K562 (cell line): ENCODE measurements at regions not wholly inside any gene's neighbourhood (a gene's known extent, or its start where the extent isn't known, plus 50 kb on each side); places are given as distances from the start of the nearest gene placed in this dataset.

ENCODE experiments used
- ATAC-seq: fragments of 200-7000 bp; cut with Tn5 transposase; 3 replicates; pipeline ENCODE4 v1.9.1; 2020; ENCODE audit warnings: moderate library complexity
- BruUV-seq: library from RNA; stranded (reverse); fragments of 400-500 nt; replicated peaks from 2 replicates; lab custom pipeline; 2021; lab: Mats Ljungman, UMichigan
- CTCF ChIA-PET: fragments of 300-600 bp; formaldehyde crosslinking; extraction: SDS; loops from one replicate; lab custom pipeline; 2021; ENCODE audit warnings: low intra/inter-chr PET ratio; lab: Yijun Ruan, JAX
- POLR2A ChIA-PET: fragments of 300-600, 350-650 bp; sonication (Branson Sonifier 250); formaldehyde crosslinking; extraction: SDS; loops from one replicate; lab custom pipeline; 2021; ENCODE audit warnings: antibody characterized with exemption, inconsistent platforms; lab: Yijun Ruan, JAX
- DNase-seq, 4 experiments: peaks; one replicate each; pipeline versions ENCODE4 v3.0.0 to v3.0.0-alpha.2; 2011 to 2018; ENCODE audit warnings: low spot score in 3 of 4, mixed read lengths in 3 of 4; ENCODE audit errors: extremely low read depth in 1 of 4
- FAIRE-seq: peaks from 2 replicates; lab custom pipeline; 2011; peaks lifted over from hg19 to GRCh38; lab: Jason Lieb, UNC
- H2AFZ ChIP-seq: 2 replicates; pipeline ENCODE4 v1.6.0; 2011; ENCODE audit warnings: low read depth, low read length, control low read depth, inconsistent platforms
- H3K27ac ChIP-seq: fragments of 200-600 bp; 3 replicates; pipeline ENCODE4 v1.8.0; 2011; ENCODE audit warnings: low read depth, mild to moderate bottlenecking, control low read depth, inconsistent platforms, low read length, moderate library complexity, mixed read lengths; ENCODE audit errors: extremely low read depth
- H3K27me3 ChIP-seq, 2 experiments: fragments of 300-600 bp in 1 of 2; 2 replicates in 1 of 2; 3 replicates in 1 of 2; pipeline versions ENCODE4 v1.6.0 to v1.8.0; 2011; ENCODE audit warnings: inconsistent platforms in 2 of 2, low read length in 2 of 2, mild to moderate bottlenecking in 1 of 2, mixed read lengths in 1 of 2, moderate library complexity in 1 of 2; ENCODE audit not compliant: control insufficient read depth in 2 of 2, insufficient read depth in 2 of 2
- H3K36me3 ChIP-seq: fragments of 300-600 bp; 3 replicates; pipeline ENCODE4 v1.8.0; 2011; ENCODE audit warnings: mild to moderate bottlenecking, low read length, inconsistent platforms; ENCODE audit not compliant: control insufficient read depth, insufficient read depth
- H3K4me1 ChIP-seq, 2 experiments: fragments of 200-600 bp in 1 of 2; replicated peaks in 1 of 2; 2 replicates in 1 of 2; 3 replicates in 1 of 2; pipeline versions ENCODE4 v1.5.1 to v1.8.0; 2011; ENCODE audit warnings: inconsistent platforms in 2 of 2, low read length in 2 of 2, mild to moderate bottlenecking in 1 of 2, mixed read lengths in 1 of 2, moderate library complexity in 1 of 2; ENCODE audit not compliant: control insufficient read depth in 2 of 2, insufficient read depth in 2 of 2
- H3K4me2 ChIP-seq: 2 replicates; pipeline ENCODE4 v1.6.1; 2011; ENCODE audit warnings: low read length, control low read depth, inconsistent platforms, mixed read lengths; ENCODE audit not compliant: insufficient read depth
- H3K4me3 ChIP-seq: fragments of 200-600 bp; sonication (generic), shearing (Covaris generic); 2 replicates; pipeline ENCODE4 v1.5.1; 2016; ENCODE audit warnings: control low read depth, inconsistent platforms
- H3K79me2 ChIP-seq: fragments of 200-600 bp; 3 replicates; pipeline ENCODE4 v1.8.0; 2011; ENCODE audit warnings: low read length, inconsistent platforms; ENCODE audit not compliant: control insufficient read depth, insufficient read depth
- H3K9ac ChIP-seq, 2 experiments: 2 replicates each; pipeline versions ENCODE4 v1.6.0 to v1.6.1; 2011; ENCODE audit warnings: low read depth in 2 of 2, low read length in 2 of 2, control low read depth in 1 of 2, inconsistent platforms in 1 of 2, mild to moderate bottlenecking in 1 of 2, mixed read lengths in 1 of 2; ENCODE audit not compliant: insufficient read depth in 1 of 2
- H3K9me1 ChIP-seq: one replicate; pipeline ENCODE4 v1.6.0; 2011; ENCODE audit warnings: inconsistent platforms, mild to moderate bottlenecking, low read length, moderate library complexity; ENCODE audit not compliant: control insufficient read depth, insufficient read depth
- H3K9me3 ChIP-seq: replicated peaks from 2 replicates; pipeline ENCODE4 v1.5.1; 2011; ENCODE audit warnings: low read depth, low read length, inconsistent platforms; ENCODE audit not compliant: control insufficient read depth, insufficient read depth
- H4K20me1 ChIP-seq: replicated peaks from 2 replicates; pipeline ENCODE4 v1.6.1; 2011; ENCODE audit warnings: low read length, inconsistent platforms, mixed read lengths; ENCODE audit not compliant: control insufficient read depth, insufficient read depth
- BHLHE40 ChIP-seq: IDR thresholded peaks from 2 replicates; pipeline ENCODE4 v1.6.1; 2011; ENCODE audit warnings: low read length, improper control_type of control experiment
- CEBPG ChIP-seq, 3 experiments: fragments of 200-800 bp in 1 of 3; sonication (Bioruptor generic) in 1 of 3; sonication (generic) in 1 of 3; formaldehyde crosslinking in 1 of 3; IDR thresholded peaks in 2 of 3; conservative IDR thresholded peaks in 1 of 3; 2 replicates each; pipeline versions ENCODE4 v1.6.1 to v1.8.0; 2016 to 2022; ENCODE audit warnings: missing compliant biosample characterization in 2 of 3, missing genetic modification characterization in 2 of 3, mild to moderate bottlenecking in 1 of 3, missing genetic modification reagents in 1 of 3
- HNRNPUL1 ChIP-seq: fragments of 200-400 bp; formaldehyde crosslinking; IDR thresholded peaks from 2 replicates; pipeline ENCODE4 v1.6.1; 2017; ENCODE audit warnings: low read length
- ILF3 ChIP-seq: fragments of 450-650 bp; IDR thresholded peaks from 2 replicates; pipeline ENCODE4 v1.6.1; 2018; ENCODE audit warnings: antibody characterized with exemption, mild to moderate bottlenecking, moderate library complexity, borderline replicate concordance
- MAFG ChIP-seq: fragments of 450-650 bp; conservative IDR thresholded peaks from 2 replicates; pipeline ENCODE4 v1.6.1; 2016; ENCODE audit warnings: missing genetic modification characterization, missing compliant biosample characterization
- NFYB ChIP-seq: IDR thresholded peaks from 2 replicates; pipeline ENCODE4 v1.6.1; 2011; ENCODE audit warnings: mild to moderate bottlenecking, moderate library complexity; ENCODE audit not compliant: insufficient read length; ENCODE audit errors: extremely low read depth
- RBM22 ChIP-seq: fragments of 200-400 bp; formaldehyde crosslinking; IDR thresholded peaks from 2 replicates; pipeline ENCODE4 v1.6.1; 2018; ENCODE audit warnings: low read length, low read depth; ENCODE audit not compliant: poor library complexity, severe bottlenecking
- SMARCE1 ChIP-seq: fragments of 450-650 bp; IDR thresholded peaks from 2 replicates; pipeline ENCODE4 v1.7.1; 2016; ENCODE audit warnings: mild to moderate bottlenecking
- TEAD2 ChIP-seq: fragments of 450-650 bp; IDR thresholded peaks from 2 replicates; pipeline ENCODE4 v1.6.1; 2016; ENCODE audit warnings: missing genetic modification characterization, control low read depth, missing compliant biosample characterization
- ZNF197 ChIP-seq: fragments of 200-800 bp; sonication (Bioruptor generic); IDR thresholded peaks from 2 replicates; pipeline ENCODE4 v1.6.1; 2016; ENCODE audit warnings: low read depth, missing genetic modification characterization, missing compliant biosample characterization
- ZNF75A ChIP-seq: fragments of 450-650 bp; formaldehyde crosslinking; IDR thresholded peaks from 2 replicates; pipeline ENCODE4 v1.4.0; 2020; ENCODE audit warnings: mild to moderate bottlenecking
- ZSCAN32 ChIP-seq: fragments of 450-650 bp; formaldehyde crosslinking; IDR thresholded peaks from 2 replicates; pipeline ENCODE4 v1.4.0; 2020; ENCODE audit warnings: mild to moderate bottlenecking, moderate library complexity
- WGBS: fragments of 100-300 bp; shearing (Covaris generic); methylation state at CpG from one replicate; pipeline ENCODE4 v1.1.6; 2016; ENCODE audit warnings: low coverage, mixed read lengths; ENCODE audit not compliant: insufficient coverage; ENCODE audit errors: missing lambda C conversion rate; 5-methylcytosine and 5-hydroxymethylcytosine counted together
- in situ Hi-C: fragments of 300-500 bp; cut with MboI; formaldehyde crosslinking; loops from 4 replicates; pipeline ENCODE4 v1.15.0; 2018; ENCODE audit warnings: inconsistent platforms, mixed read lengths
- intact Hi-C: fragments of 100-400 bp; cut with micrococcal nuclease; formaldehyde crosslinking; loops from 2 replicates; pipeline ENCODE4 v1.14.2; 2022
- TF ChIP-seq, protein P1 (sequence below): fragments of 200-800 bp; sonication (Bioruptor generic); IDR thresholded peaks from 2 replicates; pipeline ENCODE4 v1.6.1; 2017; ENCODE audit warnings: missing genetic modification characterization, missing compliant biosample characterization
- TF ChIP-seq, protein P2 (sequence below): fragments of 450-650 bp; formaldehyde crosslinking; IDR thresholded peaks from 2 replicates; pipeline ENCODE4 v1.4.0; 2022; ENCODE audit warnings: missing genetic modification characterization
- TF ChIP-seq, protein P3 (sequence below): fragments of 250-450 bp; sonication (Bioruptor Pico); IDR thresholded peaks from 2 replicates; pipeline ENCODE4 v1.5.0; 2020; ENCODE audit warnings: mild to moderate bottlenecking, borderline replicate concordance
- TF ChIP-seq, protein P4 (sequence below): fragments of 250-450 bp; sonication (Bioruptor Pico); IDR thresholded peaks from 2 replicates; pipeline ENCODE4 v1.8.0; 2022; ENCODE audit warnings: moderate library complexity, mild to moderate bottlenecking, inconsistent platforms

DNA sequence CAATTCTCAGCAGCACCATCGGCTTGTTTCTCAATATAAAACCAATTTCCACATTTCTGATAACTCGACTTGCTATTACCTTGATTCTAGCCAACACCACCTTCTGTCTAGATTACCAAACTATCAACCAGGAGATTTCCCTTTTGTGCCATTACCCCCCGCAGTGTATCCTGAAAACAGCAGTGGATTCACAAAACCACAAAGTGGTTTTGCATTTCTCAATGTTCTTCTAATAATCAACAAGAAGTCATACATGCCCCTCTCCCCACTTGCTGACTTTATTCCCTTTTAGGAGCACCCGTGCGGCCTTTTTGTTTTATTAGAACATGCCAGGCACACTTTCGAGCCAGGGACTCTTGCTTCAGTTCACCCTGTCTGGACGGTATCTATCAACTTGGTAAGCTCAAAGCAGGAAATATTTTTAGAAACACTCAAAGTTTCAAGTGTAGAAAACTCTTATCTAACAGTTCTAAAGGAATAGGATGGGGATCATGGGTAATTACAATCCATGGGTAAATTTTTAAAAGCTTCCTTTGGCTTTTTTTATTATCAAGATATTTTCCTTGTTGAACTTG, 967.4 kb downstream of the EFNB2 start:
- Histone ChIP-seq H3K27me3 (no peaks in the 10 kb centered on the region), H3K9me1 (no peaks in the 10 kb centered on the region), H3K79me2 (no peaks in the 10 kb centered on the region), H4K20me1 (no peaks in the 10 kb centered on the region), H2AFZ (no peak overlapping the region), H3K4me1 (no peaks in the 10 kb centered on the region), H3K36me3 (no peaks in the 10 kb centered on the region), H3K27ac (no peak overlapping the region), H3K4me2 (no peak overlapping the region), H3K9ac (no peak overlapping the region), H3K9me3 (no peaks in the 10 kb centered on the region), H3K4me3 (no peak overlapping the region)
- no peak for FAIRE-seq
- POLR2A ChIA-PET = no interaction called here
- DNase-seq = no peak
- BruUV-seq = no TSS peak
- in situ Hi-C loops (no loop called here), intact Hi-C loops (no loop called here)
- ATAC-seq = no peak
- WGBS = 1% methylated on average over 7 of the region's 7 CpGs
- CTCF ChIA-PET = no interaction called here
- TF ChIP-seq, protein P1, sequence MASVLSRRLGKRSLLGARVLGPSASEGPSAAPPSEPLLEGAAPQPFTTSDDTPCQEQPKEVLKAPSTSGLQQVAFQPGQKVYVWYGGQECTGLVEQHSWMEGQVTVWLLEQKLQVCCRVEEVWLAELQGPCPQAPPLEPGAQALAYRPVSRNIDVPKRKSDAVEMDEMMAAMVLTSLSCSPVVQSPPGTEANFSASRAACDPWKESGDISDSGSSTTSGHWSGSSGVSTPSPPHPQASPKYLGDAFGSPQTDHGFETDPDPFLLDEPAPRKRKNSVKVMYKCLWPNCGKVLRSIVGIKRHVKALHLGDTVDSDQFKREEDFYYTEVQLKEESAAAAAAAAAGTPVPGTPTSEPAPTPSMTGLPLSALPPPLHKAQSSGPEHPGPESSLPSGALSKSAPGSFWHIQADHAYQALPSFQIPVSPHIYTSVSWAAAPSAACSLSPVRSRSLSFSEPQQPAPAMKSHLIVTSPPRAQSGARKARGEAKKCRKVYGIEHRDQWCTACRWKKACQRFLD (CRISPR knock-in tag) = no peak
- TF ChIP-seq SMARCE1 = no peak
- no peak for TF ChIP-seq TEAD2 (tag)
- TF ChIP-seq ZSCAN32 (CRISPR knock-in tag) = no peak
- TF ChIP-seq HNRNPUL1 = no peak
- TF ChIP-seq, protein P2, sequence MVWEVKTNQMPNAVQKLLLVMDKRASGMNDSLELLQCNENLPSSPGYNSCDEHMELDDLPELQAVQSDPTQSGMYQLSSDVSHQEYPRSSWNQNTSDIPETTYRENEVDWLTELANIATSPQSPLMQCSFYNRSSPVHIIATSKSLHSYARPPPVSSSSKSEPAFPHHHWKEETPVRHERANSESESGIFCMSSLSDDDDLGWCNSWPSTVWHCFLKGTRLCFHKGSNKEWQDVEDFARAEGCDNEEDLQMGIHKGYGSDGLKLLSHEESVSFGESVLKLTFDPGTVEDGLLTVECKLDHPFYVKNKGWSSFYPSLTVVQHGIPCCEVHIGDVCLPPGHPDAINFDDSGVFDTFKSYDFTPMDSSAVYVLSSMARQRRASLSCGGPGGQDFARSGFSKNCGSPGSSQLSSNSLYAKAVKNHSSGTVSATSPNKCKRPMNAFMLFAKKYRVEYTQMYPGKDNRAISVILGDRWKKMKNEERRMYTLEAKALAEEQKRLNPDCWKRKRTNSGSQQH (CRISPR knock-in tag) = no peak
- TF ChIP-seq RBM22 = no peak
- TF ChIP-seq MAFG = no peak
- no peak for TF ChIP-seq ILF3
- TF ChIP-seq, protein P3, sequence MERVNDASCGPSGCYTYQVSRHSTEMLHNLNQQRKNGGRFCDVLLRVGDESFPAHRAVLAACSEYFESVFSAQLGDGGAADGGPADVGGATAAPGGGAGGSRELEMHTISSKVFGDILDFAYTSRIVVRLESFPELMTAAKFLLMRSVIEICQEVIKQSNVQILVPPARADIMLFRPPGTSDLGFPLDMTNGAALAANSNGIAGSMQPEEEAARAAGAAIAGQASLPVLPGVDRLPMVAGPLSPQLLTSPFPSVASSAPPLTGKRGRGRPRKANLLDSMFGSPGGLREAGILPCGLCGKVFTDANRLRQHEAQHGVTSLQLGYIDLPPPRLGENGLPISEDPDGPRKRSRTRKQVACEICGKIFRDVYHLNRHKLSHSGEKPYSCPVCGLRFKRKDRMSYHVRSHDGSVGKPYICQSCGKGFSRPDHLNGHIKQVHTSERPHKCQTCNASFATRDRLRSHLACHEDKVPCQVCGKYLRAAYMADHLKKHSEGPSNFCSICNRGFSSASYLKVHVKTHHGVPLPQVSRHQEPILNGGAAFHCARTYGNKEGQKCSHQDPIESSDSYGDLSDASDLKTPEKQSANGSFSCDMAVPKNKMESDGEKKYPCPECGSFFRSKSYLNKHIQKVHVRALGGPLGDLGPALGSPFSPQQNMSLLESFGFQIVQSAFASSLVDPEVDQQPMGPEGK (CRISPR knock-in tag) = no peak
- no peak for TF ChIP-seq NFYB
- TF ChIP-seq, protein P4, sequence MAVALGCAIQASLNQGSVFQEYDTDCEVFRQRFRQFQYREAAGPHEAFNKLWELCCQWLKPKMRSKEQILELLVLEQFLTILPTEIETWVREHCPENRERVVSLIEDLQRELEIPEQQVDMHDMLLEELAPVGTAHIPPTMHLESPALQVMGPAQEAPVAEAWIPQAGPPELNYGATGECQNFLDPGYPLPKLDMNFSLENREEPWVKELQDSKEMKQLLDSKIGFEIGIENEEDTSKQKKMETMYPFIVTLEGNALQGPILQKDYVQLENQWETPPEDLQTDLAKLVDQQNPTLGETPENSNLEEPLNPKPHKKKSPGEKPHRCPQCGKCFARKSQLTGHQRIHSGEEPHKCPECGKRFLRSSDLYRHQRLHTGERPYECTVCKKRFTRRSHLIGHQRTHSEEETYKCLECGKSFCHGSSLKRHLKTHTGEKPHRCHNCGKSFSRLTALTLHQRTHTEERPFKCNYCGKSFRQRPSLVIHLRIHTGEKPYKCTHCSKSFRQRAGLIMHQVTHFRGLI (CRISPR knock-in tag) = no peak
- no peak for TF ChIP-seq ZNF197 (CRISPR knock-in tag)
- TF ChIP-seq ZNF75A (CRISPR knock-in tag) = no peak
- no peak for TF ChIP-seq BHLHE40
- no peak for TF ChIP-seq CEBPG (CRISPR knock-in tag; IDR thresholded peaks at IDR 0.05)
- no peak for TF ChIP-seq CEBPG (tag; conservative IDR thresholded peaks at IDR 0.05 in 1 of 2, IDR thresholded peaks at IDR 0.05 in 1 of 2)
